Muscle layer of duodenum (tissue), 2 donors: ENCODE measurements at regions not wholly inside any gene's neighbourhood (a gene's known extent, or its start where the extent isn't known, plus 50 kb on each side); places are given as distances from the start of the nearest gene placed in this dataset.

Experiments used
- H3K27ac ChIP-seq: one replicate; pipeline ENCODE4 v1.7.0; 2013; ENCODE audit warnings: mild to moderate bottlenecking, low read length
- H3K27me3 ChIP-seq: one replicate; pipeline ENCODE4 v1.7.0; 2013; ENCODE audit warnings: low read depth, mild to moderate bottlenecking, control low read depth, low read length
- H3K36me3 ChIP-seq, 2 donors: one replicate each; pipeline ENCODE4 v1.7.0; 2013; ENCODE audit warnings: low read length in 2 of 2, control low read depth in 1 of 2, mild to moderate bottlenecking in 1 of 2; ENCODE audit not compliant: insufficient read depth in 2 of 2, control insufficient read depth in 1 of 2
- H3K4me1 ChIP-seq, 2 donors: one replicate each; pipeline ENCODE4 v1.7.0; 2013; ENCODE audit warnings: low read length in 2 of 2, mild to moderate bottlenecking in 2 of 2, control low read depth in 1 of 2, moderate library complexity in 1 of 2; ENCODE audit not compliant: insufficient read depth in 2 of 2, control insufficient read depth in 1 of 2
- H3K4me3 ChIP-seq, 2 donors: one replicate each; pipeline ENCODE4 v1.7.0; 2013; ENCODE audit warnings: low read length in 2 of 2, low read depth in 1 of 2, mild to moderate bottlenecking in 1 of 2
- H3K9me3 ChIP-seq, 2 donors: one replicate each; pipeline ENCODE4 v1.7.0; 2013; ENCODE audit warnings: low read length in 2 of 2, control low read depth in 1 of 2, mild to moderate bottlenecking in 1 of 2; ENCODE audit not compliant: control insufficient read depth in 1 of 2
- donor health status: healthy.

DNA sequence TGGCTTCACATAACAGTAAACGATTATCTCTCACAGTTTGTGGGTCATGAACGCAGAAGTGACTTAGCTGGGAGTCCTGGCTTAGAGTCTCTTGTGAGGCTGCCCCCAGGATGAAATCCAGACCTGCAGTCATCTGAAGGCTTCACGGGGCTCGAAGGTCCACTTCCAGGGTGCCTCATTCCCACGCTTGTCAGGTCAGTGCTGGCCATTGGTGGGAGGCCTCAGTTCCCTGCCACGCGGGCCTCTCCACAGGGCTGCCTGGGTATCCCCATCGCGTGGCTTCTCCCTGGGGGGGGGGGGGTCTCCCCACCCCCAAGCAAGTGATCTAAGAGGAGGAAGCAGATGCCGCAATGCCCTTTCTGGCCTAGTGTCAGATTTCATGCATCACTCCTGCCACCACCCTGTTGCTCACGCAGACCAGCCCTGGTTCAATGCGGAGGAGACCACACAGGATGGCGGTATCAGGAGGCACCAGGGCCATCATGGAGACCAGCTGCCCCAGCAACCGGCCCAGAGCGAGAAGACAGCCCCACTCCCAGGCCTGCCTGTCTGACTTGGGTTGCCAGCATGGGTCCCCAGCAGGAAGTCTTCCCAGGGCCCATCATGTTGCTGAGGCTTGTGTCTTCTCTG lies 77.3 kb upstream of the CDH5 start:
- Histone ChIP-seq H3K27ac (no peak overlapping the region), H3K4me1 (no peaks in the 10 kb centered on the region)

DNA sequence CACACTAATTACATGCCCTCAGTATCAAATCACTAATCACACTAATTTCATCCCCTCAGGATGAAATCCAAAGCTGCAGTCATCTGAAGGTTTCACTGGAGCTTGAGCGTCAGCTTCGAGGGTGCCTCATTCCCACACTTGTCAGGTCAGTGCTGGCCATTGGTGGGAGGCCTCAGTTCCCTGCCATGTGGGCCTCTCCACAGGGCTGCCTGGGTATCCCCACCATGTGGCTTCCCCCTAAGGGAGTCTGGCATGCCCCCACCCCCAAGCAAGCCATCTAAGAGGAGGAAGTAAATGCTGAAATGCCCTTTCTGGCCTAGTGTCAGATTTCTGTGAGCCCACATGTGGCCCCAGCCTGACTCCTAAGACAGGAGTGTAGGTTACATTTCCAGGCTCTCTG lies 78.6 kb upstream of the CDH5 start:
- Histone ChIP-seq H3K4me3 (no peak overlapping the region), H3K4me1 (no peaks in the 10 kb centered on the region), H3K27me3 (no peaks in the 10 kb centered on the region), H3K27ac (no peak overlapping the region), H3K9me3 (no peaks in the 10 kb centered on the region), H3K36me3 (no peaks in the 10 kb centered on the region)

More for the DNA sequence above, 77.3 kb upstream of the CDH5 start:
- no peak overlapping the region for H3K4me3 ChIP-seq
- H3K36me3 ChIP-seq: no peaks in the 10 kb centered on the region
- H3K9me3 ChIP-seq: no peaks in the 10 kb centered on the region
- no peaks in the 10 kb centered on the region for H3K27me3 ChIP-seq

DNA sequence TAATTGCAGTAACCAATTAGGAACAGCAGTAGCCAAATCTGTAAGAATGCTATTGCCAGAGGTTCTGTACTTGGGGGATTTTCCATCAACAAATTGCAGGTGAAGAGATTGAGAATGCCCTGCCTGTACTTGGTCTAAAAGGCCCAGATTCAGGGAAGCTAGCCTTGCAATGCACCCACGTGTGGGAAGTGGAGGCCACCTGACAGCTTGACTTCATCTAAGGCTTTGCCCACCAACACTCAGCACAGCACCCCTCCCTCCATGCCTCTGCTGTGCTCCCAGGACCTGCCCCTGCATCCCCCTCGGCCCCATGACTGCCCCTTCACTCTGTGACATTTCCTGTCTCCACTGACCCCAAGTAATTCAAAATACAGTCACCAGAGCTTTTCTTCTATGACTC lies 79.1 kb upstream of the CDH5 start:
- no peaks in the 10 kb centered on the region for H3K4me1 ChIP-seq
- no peak overlapping the region for H3K27ac ChIP-seq
- no peaks in the 10 kb centered on the region for H3K36me3 ChIP-seq
- no peaks in the 10 kb centered on the region for H3K9me3 ChIP-seq
- no peaks in the 10 kb centered on the region for H3K27me3 ChIP-seq
- H3K4me3 ChIP-seq: no peak overlapping the region

DNA sequence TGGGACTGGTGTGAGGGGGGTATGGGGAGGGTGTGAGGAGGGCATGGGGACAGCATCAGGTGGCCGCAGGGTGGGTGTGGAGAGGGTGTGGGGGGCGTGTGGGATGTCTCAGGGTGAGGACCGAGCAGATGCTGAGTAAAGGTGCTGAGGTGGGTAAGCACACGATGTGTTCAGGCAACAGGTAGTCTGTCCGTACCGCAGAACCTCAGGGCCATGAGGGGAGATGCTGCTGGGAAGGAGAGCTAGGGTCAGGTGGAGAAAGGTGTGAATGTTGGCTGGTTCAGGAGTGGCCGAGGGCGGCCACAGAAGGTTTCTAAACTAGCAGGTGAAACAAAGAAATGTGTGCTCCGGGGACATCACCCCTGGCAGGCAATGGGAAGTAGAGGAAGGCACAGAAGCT lies 80.0 kb upstream of the CDH5 start:
- no peaks in the 10 kb centered on the region for H3K9me3 ChIP-seq
- no peaks in the 10 kb centered on the region for H3K4me1 ChIP-seq
- H3K36me3 ChIP-seq: no peaks in the 10 kb centered on the region
- no peak overlapping the region for H3K27ac ChIP-seq
- no peaks in the 10 kb centered on the region for H3K27me3 ChIP-seq
- H3K4me3 ChIP-seq: no peak overlapping the region

DNA sequence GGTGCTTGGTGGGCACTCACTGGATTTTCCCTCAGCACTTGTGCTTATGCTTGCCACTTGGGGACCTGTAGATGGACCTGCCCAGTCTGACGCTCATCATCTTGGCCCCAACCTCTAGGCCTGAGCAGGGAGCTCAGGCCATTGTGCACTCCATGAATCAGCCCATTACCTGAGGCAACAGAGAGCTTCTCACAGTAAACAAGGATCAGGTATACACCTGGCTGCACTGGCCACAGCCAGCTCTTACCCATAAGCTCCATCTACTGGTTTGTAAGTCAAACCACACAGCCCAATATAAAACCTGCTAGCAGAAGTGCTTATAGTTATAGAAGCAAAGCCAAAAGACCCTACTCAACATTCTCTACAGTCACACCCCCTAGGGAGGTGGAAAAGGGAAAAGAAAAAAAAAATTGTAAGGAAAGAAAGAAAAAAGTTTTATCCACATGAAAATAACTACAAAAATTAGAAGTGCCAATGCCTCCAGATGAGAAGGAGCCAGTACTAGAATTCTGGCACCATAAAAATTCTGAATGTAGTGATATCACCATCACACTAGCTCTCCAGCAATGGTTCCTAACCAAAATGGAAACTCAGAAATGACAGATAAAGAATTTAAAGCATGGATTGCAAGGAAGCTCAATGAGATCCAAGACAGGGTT lies 87.8 kb upstream of the CDH5 start:
- H3K9me3 ChIP-seq: peaks cover 2 to 3% of the 10 kb centered on the region in 2 donors
- no peak overlapping the region for H3K4me3 ChIP-seq
- H3K4me1 ChIP-seq: no peaks in the 10 kb centered on the region
- H3K36me3 ChIP-seq: no peaks in the 10 kb centered on the region
- no peaks in the 10 kb centered on the region for H3K27me3 ChIP-seq
- no peak overlapping the region for H3K27ac ChIP-seq

DNA sequence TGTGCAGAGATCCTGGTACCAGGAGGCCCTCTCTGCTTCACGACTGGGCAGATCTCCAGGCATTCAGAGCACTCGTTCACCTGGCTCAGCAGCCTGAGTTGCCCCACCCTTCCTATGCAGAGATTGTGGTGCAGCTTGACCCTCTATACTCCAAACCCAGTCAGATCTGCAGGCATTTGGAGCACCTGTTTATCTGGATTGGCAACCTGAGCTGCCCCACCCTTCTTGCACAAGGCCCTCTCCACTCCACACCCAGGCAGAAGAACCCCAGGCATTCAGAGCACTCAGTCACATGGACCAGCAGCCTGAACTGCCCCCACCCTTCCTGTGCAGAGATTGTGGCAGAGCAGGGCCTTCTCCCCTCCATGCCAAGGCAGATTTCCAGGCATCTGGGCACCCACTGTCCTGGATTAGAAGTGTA lies 88.4 kb upstream of the CDH5 start:
- peaks cover 2 to 3% of the 10 kb centered on the region in 2 donors for H3K9me3 ChIP-seq
- no peaks in the 10 kb centered on the region for H3K4me1 ChIP-seq
- H3K36me3 ChIP-seq: no peaks in the 10 kb centered on the region
- no peak overlapping the region for H3K27ac ChIP-seq
- H3K4me3 ChIP-seq: no peak overlapping the region
- H3K27me3 ChIP-seq: no peaks in the 10 kb centered on the region

DNA sequence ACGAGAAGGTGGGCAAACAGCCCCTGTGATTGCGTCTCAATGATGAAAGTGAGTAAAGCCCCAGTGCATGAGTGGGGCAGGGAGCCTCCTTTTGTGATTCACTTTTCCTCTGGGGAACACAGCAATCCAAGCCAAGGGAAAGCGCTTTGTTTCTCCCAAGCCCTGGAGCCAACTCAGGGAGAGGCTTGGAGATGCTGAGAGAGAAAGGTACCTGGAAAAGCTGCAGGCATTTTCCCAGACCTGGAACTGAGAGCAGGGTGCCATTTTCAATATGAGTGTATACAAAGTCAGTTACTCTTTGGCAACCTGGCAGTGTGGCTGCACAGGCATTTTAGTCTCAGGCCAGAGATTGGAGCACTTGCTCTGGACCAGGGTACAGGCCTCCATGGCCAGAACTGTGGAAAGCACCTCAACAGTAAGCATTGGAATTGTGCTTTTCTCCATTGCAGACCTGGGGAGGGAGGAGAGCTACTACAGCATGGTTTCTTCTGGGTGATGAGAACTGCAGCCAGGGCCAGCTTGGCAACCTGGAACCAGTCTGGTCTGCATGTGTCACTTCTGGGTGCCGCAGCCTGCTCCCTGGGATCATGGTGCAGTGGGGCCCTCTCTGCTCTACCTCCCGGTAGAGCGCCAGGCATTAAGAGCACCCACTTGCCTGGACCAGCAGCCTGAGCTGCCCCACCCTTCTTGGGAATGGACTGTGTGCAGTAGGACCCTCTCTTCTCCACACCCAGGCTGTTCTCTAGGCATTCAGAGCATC lies 89.0 kb upstream of the CDH5 start:
- H3K9me3 ChIP-seq: peaks cover 2 to 3% of the 10 kb centered on the region in 2 donors

DNA sequence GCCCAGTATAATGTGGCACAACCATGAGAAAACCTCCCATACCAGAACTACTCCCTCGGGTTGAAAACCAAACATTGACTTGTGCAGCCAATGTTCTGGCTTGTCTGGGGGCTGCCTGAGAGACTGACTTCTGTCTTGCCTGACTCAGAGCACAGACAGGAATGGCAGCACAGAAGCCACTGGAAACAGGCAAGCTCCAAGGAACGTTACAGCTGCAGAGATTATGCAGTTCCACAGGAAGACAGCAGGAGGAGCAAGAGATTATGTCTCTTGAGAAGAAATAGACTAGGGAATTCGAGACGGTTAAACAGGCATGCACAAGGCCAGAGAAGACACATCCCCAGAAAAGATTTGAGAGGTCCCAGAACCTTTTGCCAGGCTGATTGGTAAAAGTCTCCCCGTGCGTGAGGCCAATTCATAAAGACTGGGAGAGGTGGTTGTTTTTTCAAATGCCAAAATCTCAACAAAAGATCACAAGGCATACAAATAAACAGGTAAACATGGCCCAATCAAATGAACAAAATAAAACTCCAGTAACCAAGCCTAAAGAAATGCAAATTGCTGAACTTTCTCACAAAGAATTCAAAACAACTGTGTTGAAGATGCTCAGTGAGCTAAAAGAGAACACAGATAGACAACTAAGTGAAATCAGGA lies 90.6 kb upstream of the CDH5 start:
- Histone ChIP-seq H3K4me1 (no peaks in the 10 kb centered on the region), H3K27ac (no peak overlapping the region), H3K9me3 (peaks cover 2 to 3% of the 10 kb centered on the region in 2 donors), H3K27me3 (no peaks in the 10 kb centered on the region), H3K4me3 (no peak overlapping the region), H3K36me3 (no peaks in the 10 kb centered on the region)

More for the DNA sequence above, 89.0 kb upstream of the CDH5 start:
- H3K4me3 ChIP-seq: no peak overlapping the region
- H3K36me3 ChIP-seq: no peaks in the 10 kb centered on the region
- no peaks in the 10 kb centered on the region for H3K27me3 ChIP-seq
- H3K27ac ChIP-seq: no peak overlapping the region
- no peaks in the 10 kb centered on the region for H3K4me1 ChIP-seq

DNA sequence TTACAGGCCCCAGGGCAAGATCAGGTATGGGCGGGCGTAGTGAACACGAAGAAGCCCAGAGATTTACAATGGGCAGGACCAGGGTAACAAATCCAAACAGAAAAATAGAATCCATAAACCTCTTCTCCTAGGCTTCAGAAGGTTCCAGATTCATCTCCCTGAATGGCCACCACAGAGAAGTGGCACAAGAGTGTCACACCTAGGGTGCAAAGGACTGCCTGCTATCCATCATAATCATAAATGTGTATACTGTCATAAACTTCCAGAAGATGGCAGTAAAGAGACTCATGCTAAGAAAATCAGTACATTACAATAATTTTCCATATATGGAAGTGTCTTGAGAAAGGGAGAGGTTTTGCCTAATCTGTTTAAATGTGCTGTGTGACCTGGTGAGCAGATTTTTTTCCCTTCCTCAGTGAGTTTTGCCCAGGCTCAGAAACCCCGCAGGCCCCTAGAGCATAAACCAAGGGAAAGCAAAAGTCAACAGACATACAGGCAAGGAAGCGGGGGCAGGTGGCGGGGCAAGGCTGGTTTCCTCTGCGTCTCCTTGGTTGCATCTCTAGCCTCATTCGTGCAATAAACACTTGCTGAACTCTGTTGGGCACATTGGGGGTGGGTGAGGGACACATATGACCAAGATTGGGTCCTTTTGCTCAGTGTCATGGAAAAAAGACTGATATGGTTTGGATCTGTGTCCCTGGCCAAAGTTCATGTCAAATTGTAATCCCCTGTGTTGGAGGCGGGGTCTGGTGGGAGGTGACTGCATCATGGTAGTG lies 92.0 kb upstream of the CDH5 start:
- no peaks in the 10 kb centered on the region for H3K27me3 ChIP-seq
- H3K4me3 ChIP-seq: no peak overlapping the region
- H3K4me1 ChIP-seq: no peaks in the 10 kb centered on the region
- no peak overlapping the region for H3K27ac ChIP-seq
- peaks cover under 1 to 2% of the 10 kb centered on the region in 2 donors for H3K9me3 ChIP-seq
- H3K36me3 ChIP-seq: no peaks in the 10 kb centered on the region

DNA sequence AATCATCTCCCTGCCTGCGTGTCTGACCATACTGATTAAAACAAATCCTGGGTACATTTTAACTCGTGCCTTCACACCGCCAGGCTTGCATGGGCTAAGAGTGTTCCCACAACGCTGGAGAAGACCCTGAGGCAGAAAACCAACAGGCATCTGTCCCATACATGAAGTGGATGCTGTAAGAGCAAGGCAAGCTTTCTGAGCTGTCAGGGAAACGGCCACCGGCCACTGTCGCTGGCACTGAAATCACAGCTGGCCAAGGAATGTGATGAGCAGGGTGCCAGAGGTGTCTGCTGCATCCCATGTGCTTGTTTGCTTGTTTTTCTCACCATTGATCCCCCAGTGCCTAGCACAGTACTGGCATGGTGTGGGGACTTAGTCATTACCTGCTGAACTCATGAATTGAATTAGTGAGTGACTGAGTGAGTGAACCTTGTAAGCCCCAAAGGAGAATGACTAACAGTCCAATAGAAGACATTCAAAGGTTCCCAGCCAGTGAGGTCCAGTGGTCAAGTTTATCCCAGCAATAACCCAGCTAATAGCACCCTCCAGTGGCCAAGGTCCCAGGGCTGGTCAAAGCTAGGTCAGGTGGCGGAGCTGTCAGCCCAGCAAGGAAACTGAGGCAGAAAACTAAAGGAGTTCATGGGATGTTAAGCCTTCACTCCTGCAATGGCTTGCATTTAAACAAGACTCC lies 92.7 kb upstream of the CDH5 start:
- no peaks in the 10 kb centered on the region for H3K36me3 ChIP-seq
- no peaks in the 10 kb centered on the region for H3K4me1 ChIP-seq
- H3K9me3 ChIP-seq: no peaks in the 10 kb centered on the region
- no peak overlapping the region for H3K27ac ChIP-seq
- H3K27me3 ChIP-seq: no peaks in the 10 kb centered on the region
- no peak overlapping the region for H3K4me3 ChIP-seq
